AG10803 (cell line): ENCODE measurements at regions not wholly inside any gene's neighbourhood (a gene's known extent, or its start where the extent isn't known, plus 50 kb on each side); places are given as distances from the start of the nearest gene placed in this dataset.

ENCODE experiments used
- DNase-seq: peaks from one replicate; pipeline ENCODE4 v3.0.0; 2010; ENCODE audit warnings: low read depth
- H3K4me3 ChIP-seq: 2 replicates; pipeline ENCODE4 v1.5.1; 2011; ENCODE audit warnings: mild to moderate bottlenecking, low read length, control low read depth
- CTCF ChIP-seq: conservative IDR thresholded peaks from 2 replicates; pipeline ENCODE4 v1.5.1; 2011; ENCODE audit warnings: mild to moderate bottlenecking, low read length, control low read depth, inconsistent platforms

GRCh38 chr7:41117431-41117830, 585.5 kb downstream of the INHBA start:
- TF ChIP-seq CTCF, result no peak
- no peak for DNase-seq
- no peak overlapping the region for H3K4me3 ChIP-seq

- no peak overlapping the region for H3K4me3 ChIP-seq
- no peak for DNase-seq
Observed at GRCh38 chr7:41116817-41117216, 586.1 kb downstream of the INHBA start.

GRCh38 chr7:41116337-41116736, 586.6 kb downstream of the INHBA start:
- TF ChIP-seq CTCF, result no peak
- H3K4me3 ChIP-seq, result no peak overlapping the region
- DNase-seq, result no peak

More at GRCh38 chr7:41116817-41117216, 586.1 kb downstream of the INHBA start:
- TF ChIP-seq CTCF, result no peak

GRCh38 chr7:41114691-41115090, 588.2 kb downstream of the INHBA start:
- DNase-seq, result no peak
- no peak overlapping the region for H3K4me3 ChIP-seq
- no peak for TF ChIP-seq CTCF

- TF ChIP-seq CTCF, result no peak
- no peak overlapping the region for H3K4me3 ChIP-seq
- DNase-seq, result no peak
Observed at GRCh38 chr7:41114131-41114530, 588.8 kb downstream of the INHBA start.

- TF ChIP-seq CTCF, result no peak
- H3K4me3 ChIP-seq, result no peak overlapping the region
- DNase-seq, result no peak
Observed at GRCh38 chr7:41113719-41114118, 589.2 kb downstream of the INHBA start.

GRCh38 chr7:41110186-41110585, 592.7 kb downstream of the INHBA start:
- no peak for TF ChIP-seq CTCF
- DNase-seq, result no peak
- no peak overlapping the region for H3K4me3 ChIP-seq
